PC-3 (cell line): ENCODE measurements at regions not wholly inside any gene's neighbourhood (a gene's known extent, or its start where the extent isn't known, plus 50 kb on each side); places are given as distances from the start of the nearest gene placed in this dataset.

Experiments used
- CTCF ChIP-seq: fragments of 300-600 bp; sonication (generic); conservative IDR thresholded peaks from 2 replicates; pipeline ENCODE4 v1.5.1; 2017; ENCODE audit warnings: antibody characterized with exemption, low read depth, mild to moderate bottlenecking, low read length
- EZH2 ChIP-seq: fragments of 300-600 bp; sonication (generic); IDR thresholded peaks from one replicate; pipeline ENCODE4 v1.6.1; 2017; ENCODE audit warnings: antibody characterized with exemption, mild to moderate bottlenecking, low read length; ENCODE audit not compliant: unreplicated experiment
- EZH2phosphoT487 ChIP-seq: fragments of 300-600 bp; sonication (generic); IDR thresholded peaks from 2 replicates; pipeline ENCODE4 v1.6.1; 2018; ENCODE audit warnings: mild to moderate bottlenecking, antibody characterized with exemption, low read length, borderline replicate concordance

- TF ChIP-seq CTCF (no peak), EZH2 (no peak), EZH2phosphoT487 (no peak)
Measured at GRCh38 chr22:33186816-33187215, 128.6 kb upstream of the SYN3 start.
